ENCODE measurements at regions not wholly inside any gene's neighbourhood (a gene's known extent, or its start where the extent isn't known, plus 50 kb on each side); places are given as distances from the start of the nearest gene placed in this dataset.

DNA sequence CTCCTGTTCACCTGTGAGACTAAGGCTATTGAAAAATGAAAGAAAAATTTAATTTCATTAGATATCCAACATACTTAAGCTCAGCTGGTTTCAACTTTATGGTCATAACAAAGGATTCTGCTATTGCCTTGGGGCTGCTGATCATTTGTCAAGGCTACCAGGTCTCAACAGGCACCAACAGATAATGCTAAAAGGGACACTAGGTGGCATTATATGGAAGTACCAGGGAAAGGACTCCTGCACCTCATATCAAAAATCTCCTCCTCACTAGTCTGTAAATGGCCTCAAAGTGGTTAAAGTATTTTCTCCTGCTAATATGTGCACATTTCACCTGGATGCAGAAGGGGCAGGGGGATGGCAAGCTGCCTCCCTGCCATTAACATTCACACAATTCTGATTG lies 167.9 kb upstream of the REG3A start:
- TF ChIP-seq, protein P1, sequence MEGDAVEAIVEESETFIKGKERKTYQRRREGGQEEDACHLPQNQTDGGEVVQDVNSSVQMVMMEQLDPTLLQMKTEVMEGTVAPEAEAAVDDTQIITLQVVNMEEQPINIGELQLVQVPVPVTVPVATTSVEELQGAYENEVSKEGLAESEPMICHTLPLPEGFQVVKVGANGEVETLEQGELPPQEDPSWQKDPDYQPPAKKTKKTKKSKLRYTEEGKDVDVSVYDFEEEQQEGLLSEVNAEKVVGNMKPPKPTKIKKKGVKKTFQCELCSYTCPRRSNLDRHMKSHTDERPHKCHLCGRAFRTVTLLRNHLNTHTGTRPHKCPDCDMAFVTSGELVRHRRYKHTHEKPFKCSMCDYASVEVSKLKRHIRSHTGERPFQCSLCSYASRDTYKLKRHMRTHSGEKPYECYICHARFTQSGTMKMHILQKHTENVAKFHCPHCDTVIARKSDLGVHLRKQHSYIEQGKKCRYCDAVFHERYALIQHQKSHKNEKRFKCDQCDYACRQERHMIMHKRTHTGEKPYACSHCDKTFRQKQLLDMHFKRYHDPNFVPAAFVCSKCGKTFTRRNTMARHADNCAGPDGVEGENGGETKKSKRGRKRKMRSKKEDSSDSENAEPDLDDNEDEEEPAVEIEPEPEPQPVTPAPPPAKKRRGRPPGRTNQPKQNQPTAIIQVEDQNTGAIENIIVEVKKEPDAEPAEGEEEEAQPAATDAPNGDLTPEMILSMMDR (IDR thresholded peaks at IDR 0.05 in 2 of 3, conservative IDR thresholded peaks at IDR 0.05 in 1 of 3; ENCODE audit: borderline replicate concordance in 1 of 3, insufficient read depth in 1 of 3, low read depth in 2 of 3, low read length in 2 of 3): no peak
- TF ChIP-seq EZH2 (IDR thresholded peaks at IDR 0.05) (no peak), EGR1 (IDR thresholded peaks at IDR 0.05; ENCODE audit: low read depth) (no peak), JUND (IDR thresholded peaks at IDR 0.05) (no peak), POLR2A (IDR thresholded peaks at IDR 0.05; ENCODE audit: borderline replicate concordance, extremely low read depth, insufficient read depth, insufficient read length) (no peak), POLR2AphosphoS5 (IDR thresholded peaks at IDR 0.05; ENCODE audit: low read depth, low read length) (no peak), ZNF274 (IDR thresholded peaks at IDR 0.05; ENCODE audit: low read depth, low read length) (no peak), ZFX (IDR thresholded peaks at IDR 0.05) (no peak), SP1 (IDR thresholded peaks at IDR 0.05; ENCODE audit: low read depth) (no peak), CEBPB (IDR thresholded peaks at IDR 0.05; ENCODE audit: low read depth) (no peak), SIN3A (IDR thresholded peaks at IDR 0.05; ENCODE audit: low read depth) (no peak), ZBTB33 (IDR thresholded peaks at IDR 0.05; ENCODE audit: extremely low read depth, insufficient replicate concordance, low read length) (no peak)
- TF ChIP-seq, protein P2, sequence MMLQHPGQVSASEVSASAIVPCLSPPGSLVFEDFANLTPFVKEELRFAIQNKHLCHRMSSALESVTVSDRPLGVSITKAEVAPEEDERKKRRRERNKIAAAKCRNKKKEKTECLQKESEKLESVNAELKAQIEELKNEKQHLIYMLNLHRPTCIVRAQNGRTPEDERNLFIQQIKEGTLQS (IDR thresholded peaks at IDR 0.05): no peak
- TF ChIP-seq, protein P3, sequence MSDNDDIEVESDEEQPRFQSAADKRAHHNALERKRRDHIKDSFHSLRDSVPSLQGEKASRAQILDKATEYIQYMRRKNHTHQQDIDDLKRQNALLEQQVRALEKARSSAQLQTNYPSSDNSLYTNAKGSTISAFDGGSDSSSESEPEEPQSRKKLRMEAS (IDR thresholded peaks at IDR 0.05): no peak

Data from HCT116 (cell line).